Neural progenitor cell (in vitro differentiated cells): ENCODE measurements at regions not wholly inside any gene's neighbourhood (a gene's known extent, or its start where the extent isn't known, plus 50 kb on each side); places are given as distances from the start of the nearest gene placed in this dataset.

Source experiments
- DNase-seq: peaks from one replicate; pipeline ENCODE4 v3.0.0-alpha.2; 2016; ENCODE audit warnings: low spot score
- H2AFZ ChIP-seq: fragments of 200-600 bp; sonication (generic); replicated peaks from 2 replicates; pipeline ENCODE4 v1.6.1; 2016; ENCODE audit warnings: antibody characterized with exemption
- H3F3A ChIP-seq: fragments of 200-600 bp; sonication (generic); 2 replicates; pipeline ENCODE4 v1.6.1; 2016; ENCODE audit warnings: antibody characterized with exemption, low read depth
- H3K27ac ChIP-seq: fragments of 200-600 bp; sonication (generic); 2 replicates; pipeline ENCODE4 v1.5.1; 2016; ENCODE audit warnings: mild to moderate bottlenecking
- H3K27me3 ChIP-seq: fragments of 200-600 bp; sonication (generic); 2 replicates; pipeline ENCODE4 v1.6.1; 2016; ENCODE audit warnings: mild to moderate bottlenecking, moderate library complexity
- H3K36me3 ChIP-seq: fragments of 200-600 bp; sonication (generic); 2 replicates; pipeline ENCODE4 v1.5.1; 2016
- H3K4me1 ChIP-seq: fragments of 200-600 bp; sonication (generic); 2 replicates; pipeline ENCODE4 v1.6.1; 2016; ENCODE audit warnings: mixed run types
- H3K4me2 ChIP-seq: fragments of 200-600 bp; sonication (generic); 2 replicates; pipeline ENCODE4 v1.6.1; 2016
- H3K4me3 ChIP-seq: fragments of 200-600 bp; sonication (generic); 2 replicates; pipeline ENCODE4 v1.5.1; 2016
- H3K79me2 ChIP-seq: fragments of 200-600 bp; sonication (generic); 2 replicates; pipeline ENCODE4 v1.6.1; 2016; ENCODE audit warnings: low read depth
- H3K9ac ChIP-seq: fragments of 200-600 bp; sonication (generic); 2 replicates; pipeline ENCODE4 v1.6.1; 2016
- H3K9me3 ChIP-seq: fragments of 200-600 bp; sonication (generic); 2 replicates; pipeline ENCODE4 v1.5.1; 2016; ENCODE audit warnings: low read depth
- H4K20me1 ChIP-seq: fragments of 200-600 bp; sonication (generic); 2 replicates; pipeline ENCODE4 v1.6.1; 2016; ENCODE audit warnings: low read depth
- H3K27ac Mint-ChIP-seq: 3 replicates; pipeline ENCODE4 v1.8.0; 2021; ENCODE audit warnings: mixed read lengths
- H3K27me3 Mint-ChIP-seq: 2 replicates; pipeline ENCODE4 v1.8.0; 2022; ENCODE audit warnings: low read depth, mild to moderate bottlenecking, inconsistent platforms, moderate library complexity, mixed read lengths; ENCODE audit not compliant: insufficient read depth
- H3K36me3 Mint-ChIP-seq: 3 replicates; pipeline ENCODE4 v1.8.0; 2021; ENCODE audit warnings: mixed read lengths
- H3K4me1 Mint-ChIP-seq: 3 replicates; pipeline ENCODE4 v1.8.0; 2021; ENCODE audit warnings: mixed read lengths
- H3K4me3 Mint-ChIP-seq: 3 replicates; pipeline ENCODE4 v1.8.0; 2021; ENCODE audit warnings: mild to moderate bottlenecking, moderate library complexity, mixed read lengths
- H3K9me3 Mint-ChIP-seq: 3 replicates; pipeline ENCODE4 v1.8.0; 2020; ENCODE audit warnings: mixed read lengths
- EZH2 ChIP-seq: fragments of 200-600 bp; sonication (generic); IDR thresholded peaks from 2 replicates; pipeline ENCODE4 v1.6.1; 2017; ENCODE audit warnings: antibody characterized with exemption, mild to moderate bottlenecking, moderate library complexity
- EZH2phosphoT487 ChIP-seq: fragments of 200-600 bp; sonication (generic); IDR thresholded peaks from 2 replicates; pipeline ENCODE4 v1.6.1; 2017; ENCODE audit warnings: antibody characterized with exemption
- TF ChIP-seq, protein P1 (sequence below): fragments of 200-600 bp; sonication (generic); IDR thresholded peaks from 2 replicates; pipeline ENCODE4 v1.5.1; 2017; ENCODE audit warnings: antibody characterized with exemption, mild to moderate bottlenecking

DNA sequence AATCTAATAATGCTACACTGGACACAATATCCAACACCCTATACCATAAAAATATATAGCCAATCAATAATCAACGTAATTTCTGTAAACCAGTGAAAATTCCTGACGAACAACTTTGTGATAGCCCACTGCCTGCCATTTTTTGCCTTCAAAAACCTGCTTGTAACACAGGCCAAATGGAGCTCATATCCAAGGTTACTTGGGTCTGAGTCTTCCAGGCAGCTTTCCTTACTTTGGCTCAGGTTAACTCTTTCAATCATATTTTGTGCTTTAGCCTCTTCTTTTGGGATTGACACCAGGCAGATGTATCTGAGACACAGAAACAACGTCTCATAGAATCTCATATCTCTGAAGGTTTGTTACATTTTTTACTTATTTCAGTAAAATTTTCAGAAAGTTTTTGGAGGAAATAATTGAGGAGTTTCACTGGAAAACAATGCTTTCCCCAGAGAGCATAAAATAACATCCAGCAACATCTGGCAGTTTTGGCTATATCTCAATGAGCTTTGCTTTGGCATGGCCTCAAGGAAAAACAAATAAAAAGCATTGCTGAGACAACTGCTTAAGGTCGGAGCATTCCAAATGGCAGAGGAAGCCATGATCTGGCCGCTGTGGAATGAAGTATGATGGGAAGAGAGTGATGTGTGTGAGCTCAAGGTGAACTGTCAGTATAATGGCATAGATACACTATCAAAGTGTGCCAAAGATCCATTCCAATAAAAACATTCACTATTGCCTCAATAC is 162.9 kb upstream of the SPIN4 start:
- H3K9me3 Mint-ChIP-seq, result peaks cover 3% of the 10 kb centered on the region
- no peak for TF ChIP-seq EZH2
- TF ChIP-seq, protein P1, sequence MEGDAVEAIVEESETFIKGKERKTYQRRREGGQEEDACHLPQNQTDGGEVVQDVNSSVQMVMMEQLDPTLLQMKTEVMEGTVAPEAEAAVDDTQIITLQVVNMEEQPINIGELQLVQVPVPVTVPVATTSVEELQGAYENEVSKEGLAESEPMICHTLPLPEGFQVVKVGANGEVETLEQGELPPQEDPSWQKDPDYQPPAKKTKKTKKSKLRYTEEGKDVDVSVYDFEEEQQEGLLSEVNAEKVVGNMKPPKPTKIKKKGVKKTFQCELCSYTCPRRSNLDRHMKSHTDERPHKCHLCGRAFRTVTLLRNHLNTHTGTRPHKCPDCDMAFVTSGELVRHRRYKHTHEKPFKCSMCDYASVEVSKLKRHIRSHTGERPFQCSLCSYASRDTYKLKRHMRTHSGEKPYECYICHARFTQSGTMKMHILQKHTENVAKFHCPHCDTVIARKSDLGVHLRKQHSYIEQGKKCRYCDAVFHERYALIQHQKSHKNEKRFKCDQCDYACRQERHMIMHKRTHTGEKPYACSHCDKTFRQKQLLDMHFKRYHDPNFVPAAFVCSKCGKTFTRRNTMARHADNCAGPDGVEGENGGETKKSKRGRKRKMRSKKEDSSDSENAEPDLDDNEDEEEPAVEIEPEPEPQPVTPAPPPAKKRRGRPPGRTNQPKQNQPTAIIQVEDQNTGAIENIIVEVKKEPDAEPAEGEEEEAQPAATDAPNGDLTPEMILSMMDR, result no peak
- TF ChIP-seq EZH2phosphoT487, result no peak
- no peak overlapping the region for H2AFZ ChIP-seq
- no peaks in the 10 kb centered on the region for H3K36me3 Mint-ChIP-seq
- H3K4me3 ChIP-seq, result no peak overlapping the region
- H3K9ac ChIP-seq, result no peak overlapping the region
- no peak overlapping the region for H3K27ac ChIP-seq
- H3K27me3 ChIP-seq, result no peaks in the 10 kb centered on the region
- no peaks in the 10 kb centered on the region for H3F3A ChIP-seq
- H3K4me2 ChIP-seq, result no peak overlapping the region
- no peak overlapping the region for H3K27ac Mint-ChIP-seq
- H4K20me1 ChIP-seq, result no peaks in the 10 kb centered on the region
- H3K27me3 Mint-ChIP-seq, result no peaks in the 10 kb centered on the region
- no peaks in the 10 kb centered on the region for H3K79me2 ChIP-seq
- no peak for DNase-seq
- no peaks in the 10 kb centered on the region for H3K36me3 ChIP-seq
- no peak overlapping the region for H3K4me3 Mint-ChIP-seq
- H3K4me1 Mint-ChIP-seq, result no peaks in the 10 kb centered on the region
- H3K4me1 ChIP-seq, result no peaks in the 10 kb centered on the region
- H3K9me3 ChIP-seq, result no peaks in the 10 kb centered on the region

DNA sequence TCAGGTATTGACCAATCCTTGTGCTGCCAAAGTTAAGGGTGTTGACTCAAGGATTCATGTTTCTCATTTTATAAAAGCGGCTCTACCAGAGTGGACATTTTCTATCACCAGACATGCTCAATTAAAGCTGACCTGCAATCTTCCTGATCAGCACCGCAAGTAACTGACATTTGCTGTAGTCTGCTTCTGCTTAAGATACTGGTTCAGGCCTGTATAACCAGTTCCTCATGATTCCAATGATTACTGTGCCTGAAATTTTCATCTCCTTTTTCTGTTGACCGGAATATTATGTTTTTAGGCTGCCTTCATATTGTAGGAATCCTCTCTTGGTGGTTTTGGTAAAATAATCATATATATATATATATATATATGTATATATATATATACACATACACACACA is 160.2 kb upstream of the SPIN4 start:
- Histone ChIP-seq H4K20me1 (no peaks in the 10 kb centered on the region), H3K4me1 (no peaks in the 10 kb centered on the region), H3K79me2 (no peaks in the 10 kb centered on the region), H3K36me3 (no peaks in the 10 kb centered on the region), H3K9ac (no peak overlapping the region), H3K4me3 (no peak overlapping the region), H3F3A (no peaks in the 10 kb centered on the region), H3K4me2 (no peak overlapping the region), H2AFZ (no peak overlapping the region), H3K27me3 (no peaks in the 10 kb centered on the region), H3K27ac (no peak overlapping the region), H3K9me3 (no peaks in the 10 kb centered on the region)
- DNase-seq, result no peak
- Mint-ChIP-seq H3K27me3 (no peaks in the 10 kb centered on the region), H3K27ac (no peak overlapping the region), H3K36me3 (no peaks in the 10 kb centered on the region), H3K9me3 (peaks cover 2% of the 10 kb centered on the region), H3K4me1 (no peaks in the 10 kb centered on the region), H3K4me3 (no peak overlapping the region)
- TF ChIP-seq, protein P1, result no peak
- no peak for TF ChIP-seq EZH2
- no peak for TF ChIP-seq EZH2phosphoT487

DNA sequence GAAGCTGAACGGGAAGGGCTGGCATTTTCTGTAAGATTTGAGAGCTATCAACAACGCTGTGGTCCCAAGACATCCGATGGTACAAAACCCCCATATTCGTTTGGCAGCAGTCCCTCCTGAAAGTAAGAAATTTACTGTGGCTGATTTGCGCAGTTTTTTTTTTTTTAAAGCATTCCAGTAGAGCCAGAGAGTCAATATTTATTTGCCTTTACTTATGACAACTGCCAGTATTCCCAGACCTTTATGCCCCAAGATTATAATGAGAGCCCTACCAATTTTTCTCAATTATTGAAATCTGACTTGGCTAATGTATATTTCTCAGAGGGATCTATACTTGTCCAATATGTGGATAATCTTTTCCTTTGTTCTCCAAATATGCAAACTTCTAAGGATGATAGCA is 157.5 kb upstream of the SPIN4 start:
- Histone ChIP-seq H3K9me3 (no peaks in the 10 kb centered on the region), H3K9ac (no peak overlapping the region), H3F3A (peaks cover 5% of the 10 kb centered on the region), H3K4me2 (no peak overlapping the region), H3K4me3 (no peak overlapping the region), H3K27ac (no peak overlapping the region), H2AFZ (no peak overlapping the region), H3K4me1 (peaks cover 8% of the 10 kb centered on the region), H4K20me1 (no peaks in the 10 kb centered on the region), H3K79me2 (no peaks in the 10 kb centered on the region), H3K27me3 (no peaks in the 10 kb centered on the region), H3K36me3 (no peaks in the 10 kb centered on the region)
- Mint-ChIP-seq H3K9me3 (peaks cover 5% of the 10 kb centered on the region), H3K4me1 (peaks cover 2% of the 10 kb centered on the region), H3K4me3 (no peak overlapping the region), H3K27ac (no peak overlapping the region), H3K27me3 (no peaks in the 10 kb centered on the region), H3K36me3 (no peaks in the 10 kb centered on the region)
- TF ChIP-seq EZH2, result no peak
- TF ChIP-seq EZH2phosphoT487, result no peak
- TF ChIP-seq, protein P1, result no peak
- no peak for DNase-seq
